ENCODE measurements at regions not wholly inside any gene's neighbourhood (a gene's known extent, or its start where the extent isn't known, plus 50 kb on each side); places are given as distances from the start of the nearest gene placed in this dataset.

GRCh38 chr7:80333040-80333439 is 178.8 kb downstream of the GNAT3 start:
- WGBS (ENCODE audit: missing lambda C conversion rate) = 86% methylated on average over 1 of the region's 1 CpG
- ChIA-PET POLR2A (no interaction called here), CTCF (interaction anchor here (0.8 to 1.2 kb wide), 2 partner anchors 13 to 59 kb away, joined by 3 read pairs; no protein-coding TSS in a partner anchor)
- no peak overlapping the region for H3K4me2 ChIP-seq
- FAIRE-seq (no peak), DNase-seq (ENCODE audit: low read depth in 1 of 2, low spot score in 1 of 2) (no peak), ATAC-seq (no peak)
- 0 out of 3 replicates have a peak, but pooled peaks cover 7% of the 10 kb centered on the region for H3K4me1 ChIP-seq
- H3K9me3 ChIP-seq = no peaks in the 10 kb centered on the region
- TF ChIP-seq CHD2 (IDR thresholded peaks at IDR 0.05; ENCODE audit: low read length, partially characterized antibody) (no peak), FOSB (CRISPR knock-in tag; IDR thresholded peaks at IDR 0.05) (no peak), TP53 (CRISPR knock-in tag; IDR thresholded peaks at IDR 0.05) (no peak), NFE2L2 (conservative IDR thresholded peaks at IDR 0.05; ENCODE audit: low read length) (no peak), RNF2 (IDR thresholded peaks at IDR 0.05; ENCODE audit: borderline replicate concordance, low read depth) (no peak), NPAS2 (CRISPR knock-in tag; IDR thresholded peaks at IDR 0.05; ENCODE audit: borderline replicate concordance) (no peak), HOXB13 (CRISPR knock-in tag; IDR thresholded peaks at IDR 0.05; ENCODE audit: low read depth) (no peak), GATA3 (IDR thresholded peaks at IDR 0.05; ENCODE audit: borderline replicate concordance) (no peak)
- no peak overlapping the region for H3K4me3 ChIP-seq
- no peak overlapping the region for H3K27ac ChIP-seq

- ChIA-PET POLR2A (no interaction called here), CTCF (no interaction called here)
- Histone ChIP-seq H3K9me3 (no peaks in the 10 kb centered on the region), H3K27ac (no peak overlapping the region), H3K4me1 (0 out of 3 replicates have a peak, but pooled peaks cover 6% of the 10 kb centered on the region), H3K4me2 (no peak overlapping the region), H3K4me3 (no peak overlapping the region)
- DNase-seq (ENCODE audit: low read depth in 1 of 2, low spot score in 1 of 2) = no peak
- TF ChIP-seq CHD4 (IDR thresholded peaks at IDR 0.05; ENCODE audit: borderline replicate concordance) (no peak), GATA3 (IDR thresholded peaks at IDR 0.05; ENCODE audit: borderline replicate concordance) (no peak), RAD21 (conservative IDR thresholded peaks at IDR 0.05 in 1 of 2, IDR thresholded peaks at IDR 0.05 in 1 of 2) (no peak), RCOR1 (IDR thresholded peaks at IDR 0.05; ENCODE audit: low read depth, low read length) (no peak), PHF8 (IDR thresholded peaks at IDR 0.05; ENCODE audit: borderline replicate concordance, low read depth) (no peak), CEBPB (IDR thresholded peaks at IDR 0.05) (no peak), ESRRA (IDR thresholded peaks at IDR 0.05; ENCODE audit: borderline replicate concordance, low read length) (no peak)
- no peak for ATAC-seq
- no peak for FAIRE-seq
These were observed 181.4 kb downstream of the GNAT3 start for GRCh38 chr7:80330434-80330833.

GRCh38 chr7:80324032-80324431 is 187.8 kb downstream of the GNAT3 start:
- WGBS (ENCODE audit: missing lambda C conversion rate) = 55% methylated on average over 3 of the region's 3 CpGs
- Histone ChIP-seq H3K4me2 (no peak overlapping the region), H3K9me3 (no peaks in the 10 kb centered on the region), H3K27ac (no peak overlapping the region), H3K4me1 (0 out of 3 replicates have a peak, but pooled peaks cover 4% of the 10 kb centered on the region), H3K4me3 (no peak overlapping the region)
- ChIA-PET POLR2A (interaction anchor here (0.8 kb wide), 1 partner anchor 12 kb away, joined by 3 read pairs; no protein-coding TSS in a partner anchor), CTCF (no interaction called here)
- DNase-seq (ENCODE audit: low read depth in 1 of 2, low spot score in 1 of 2) (no peak), FAIRE-seq (no peak), ATAC-seq (no peak)
- TF ChIP-seq ZC3H11A (IDR thresholded peaks at IDR 0.05) = no peak
- no peak for TF ChIP-seq EHMT2 (IDR thresholded peaks at IDR 0.05; ENCODE audit: low read depth)
- no peak for TF ChIP-seq JUNB (IDR thresholded peaks at IDR 0.05)
- no peak for TF ChIP-seq CBX8 (IDR thresholded peaks at IDR 0.05)
- TF ChIP-seq KDM1A (IDR thresholded peaks at IDR 0.05; ENCODE audit: low read depth) = no peak
- TF ChIP-seq CTCF (IDR thresholded peaks at IDR 0.05) = no peak
- no peak for TF ChIP-seq ESRRA (IDR thresholded peaks at IDR 0.05; ENCODE audit: borderline replicate concordance, low read length)
- no peak for TF ChIP-seq HES2 (IDR thresholded peaks at IDR 0.05)
- no peak for TF ChIP-seq USF2 (IDR thresholded peaks at IDR 0.05)
- TF ChIP-seq MAX (IDR thresholded peaks at IDR 0.05) = no peak
- no peak for TF ChIP-seq HEYL (CRISPR knock-in tag; IDR thresholded peaks at IDR 0.05)
- TF ChIP-seq HOXA7 (CRISPR knock-in tag; IDR thresholded peaks at IDR 0.05) = no peak
- TF ChIP-seq E2F6 (IDR thresholded peaks at IDR 0.05; ENCODE audit: borderline replicate concordance, low read depth) = no peak
- no peak for TF ChIP-seq RNF2 (IDR thresholded peaks at IDR 0.05; ENCODE audit: borderline replicate concordance, low read depth)
- TF ChIP-seq EHF (CRISPR knock-in tag; IDR thresholded peaks at IDR 0.05) = no peak
- TF ChIP-seq ZNF302 (CRISPR knock-in tag; IDR thresholded peaks at IDR 0.05) = no peak
- TF ChIP-seq FOXS1 (CRISPR knock-in tag; IDR thresholded peaks at IDR 0.05) = no peak
- no peak for TF ChIP-seq NFE2L2 (conservative IDR thresholded peaks at IDR 0.05; ENCODE audit: low read length)
- no peak for TF ChIP-seq HOXB5 (CRISPR knock-in tag; IDR thresholded peaks at IDR 0.05)
- no peak for TF ChIP-seq GATA3 (IDR thresholded peaks at IDR 0.05; ENCODE audit: borderline replicate concordance)

All from A549 (cell line).